CD14-positive monocyte (primary cell): ENCODE measurements at regions not wholly inside any gene's neighbourhood (a gene's known extent, or its start where the extent isn't known, plus 50 kb on each side); places are given as distances from the start of the nearest gene placed in this dataset.

Source experiments
- DNase-seq, 3 donors: peaks; one replicate each; pipeline ENCODE4 v3.0.0-alpha.2; 2011 to 2022
- H2AFZ ChIP-seq: 2 replicates; pipeline ENCODE4 v1.6.0; 2012; ENCODE audit warnings: mild to moderate bottlenecking, low read depth, low read length, inconsistent platforms; ENCODE audit not compliant: insufficient read depth, poor library complexity, severe bottlenecking
- H3K27ac ChIP-seq, 2 donors: 1 replicate in 1 of 2; 2 replicates in 1 of 2; pipeline ENCODE4 v1.5.1; 2012 to 2013; ENCODE audit warnings: low read length in 2 of 2, control low read depth in 1 of 2, inconsistent platforms in 1 of 2, low read depth in 1 of 2, mild to moderate bottlenecking in 1 of 2
- H3K27me3 ChIP-seq, 2 donors: one replicate each; pipeline versions ENCODE4 v1.6.0 to v1.6.1; 2011 to 2013; ENCODE audit warnings: low read length in 2 of 2; ENCODE audit not compliant: control insufficient read depth in 2 of 2, insufficient read depth in 2 of 2
- H3K36me3 ChIP-seq, 2 donors: replicated peaks in 1 of 2; 1 replicate in 1 of 2; 2 replicates in 1 of 2; pipeline versions ENCODE4 v1.5.1 to v1.6.1; 2012 to 2013; ENCODE audit warnings: low read length in 2 of 2, control low read depth in 1 of 2, inconsistent platforms in 1 of 2, mild to moderate bottlenecking in 1 of 2; ENCODE audit not compliant: insufficient read depth in 2 of 2, control insufficient read depth in 1 of 2
- H3K4me1 ChIP-seq, 2 donors: 1 replicate in 1 of 2; 2 replicates in 1 of 2; pipeline versions ENCODE4 v1.5.1 to v1.6.1; 2012 to 2013; ENCODE audit warnings: low read length in 2 of 2, control low read depth in 1 of 2, inconsistent platforms in 1 of 2, mild to moderate bottlenecking in 1 of 2, moderate library complexity in 1 of 2; ENCODE audit not compliant: insufficient read depth in 2 of 2, control insufficient read depth in 1 of 2
- H3K4me2 ChIP-seq: replicated peaks from 2 replicates; pipeline ENCODE3; 2012; ENCODE audit warnings: low read length, moderate library complexity, mild to moderate bottlenecking; ENCODE audit not compliant: poor library complexity, severe bottlenecking; ENCODE audit errors: extremely low read depth
- H3K4me3 ChIP-seq, 3 experiments: fragments of 200-600 bp in 1 of 3; sonication (generic) in 1 of 3; replicated peaks in 1 of 3; 1 replicate in 2 of 3; 2 replicates in 1 of 3; pipeline ENCODE4 v1.5.1; 2011 to 2013; ENCODE audit warnings: low read length in 3 of 3, mild to moderate bottlenecking in 3 of 3, control low read depth in 2 of 3, low read depth in 2 of 3, inconsistent platforms in 1 of 3, moderate library complexity in 1 of 3
- H3K79me2 ChIP-seq: 2 replicates; pipeline ENCODE4 v1.6.0; 2012; ENCODE audit warnings: mild to moderate bottlenecking, control low read depth, inconsistent platforms, low read length, moderate library complexity; ENCODE audit not compliant: insufficient read depth
- H3K9ac ChIP-seq: 2 replicates; pipeline ENCODE4 v1.6.0; 2017; ENCODE audit warnings: low read length, mild to moderate bottlenecking; ENCODE audit not compliant: insufficient read depth, poor library complexity, severe bottlenecking
- H3K9me3 ChIP-seq, 2 donors: replicated peaks in 1 of 2; 1 replicate in 1 of 2; 2 replicates in 1 of 2; pipeline versions ENCODE4 v1.5.1 to v1.6.1; 2012 to 2013; ENCODE audit warnings: low read length in 2 of 2, control low read depth in 1 of 2; ENCODE audit not compliant: control insufficient read depth in 1 of 2, insufficient read depth in 1 of 2
- H4K20me1 ChIP-seq: 2 replicates; pipeline ENCODE4 v1.6.0; 2012; ENCODE audit warnings: mild to moderate bottlenecking, low read length, control low read depth, moderate library complexity; ENCODE audit not compliant: insufficient read depth
- H3K27ac Mint-ChIP-seq, 7 donors: one replicate each; pipeline ENCODE4 v1.8.0; 2020; ENCODE audit warnings: mild to moderate bottlenecking in 7 of 7, mixed read lengths in 7 of 7, moderate library complexity in 6 of 7, inconsistent platforms in 2 of 7
- H3K27me3 Mint-ChIP-seq, 3 donors: one replicate each; pipeline ENCODE4 v1.8.0; 2021 to 2022; ENCODE audit warnings: low read depth in 3 of 3, mild to moderate bottlenecking in 3 of 3, mixed read lengths in 3 of 3, moderate library complexity in 3 of 3, inconsistent platforms in 1 of 3
- H3K36me3 Mint-ChIP-seq, 2 donors: one replicate each; pipeline ENCODE4 v1.8.0; 2020; ENCODE audit warnings: mixed read lengths in 2 of 2, inconsistent platforms in 1 of 2, mild to moderate bottlenecking in 1 of 2
- H3K4me1 Mint-ChIP-seq: one replicate; pipeline ENCODE4 v1.8.0; 2020; ENCODE audit warnings: mild to moderate bottlenecking, mixed read lengths
- H3K4me3 Mint-ChIP-seq, 2 donors: one replicate each; pipeline ENCODE4 v1.8.0; 2020; ENCODE audit warnings: mild to moderate bottlenecking in 2 of 2, mixed read lengths in 2 of 2, moderate library complexity in 1 of 2
- H3K9me3 Mint-ChIP-seq, 7 donors: one replicate each; pipeline ENCODE4 v1.8.0; 2020 to 2022; ENCODE audit warnings: mixed read lengths in 7 of 7, mild to moderate bottlenecking in 6 of 7, moderate library complexity in 6 of 7, inconsistent platforms in 2 of 7
- WGBS: methylation state at CpG from one replicate; pipeline ENCODE4 v1.1.5; 2013; ENCODE audit warnings: missing lambda C conversion rate; ENCODE audit not compliant: insufficient coverage; 5-methylcytosine and 5-hydroxymethylcytosine counted together
- intact Hi-C, 2 donors: fragments of 100-400 bp; cut with micrococcal nuclease; formaldehyde crosslinking; loops; one replicate each; pipeline versions ENCODE4 v1.15.0 to v1.15.1; 2023
- TF ChIP-seq, protein P1 (sequence below): fragments of 200-600 bp; IDR thresholded peaks from one replicate; pipeline ENCODE4 v1.8.0; 2022; ENCODE audit warnings: antibody characterized with exemption, mild to moderate bottlenecking

DNA sequence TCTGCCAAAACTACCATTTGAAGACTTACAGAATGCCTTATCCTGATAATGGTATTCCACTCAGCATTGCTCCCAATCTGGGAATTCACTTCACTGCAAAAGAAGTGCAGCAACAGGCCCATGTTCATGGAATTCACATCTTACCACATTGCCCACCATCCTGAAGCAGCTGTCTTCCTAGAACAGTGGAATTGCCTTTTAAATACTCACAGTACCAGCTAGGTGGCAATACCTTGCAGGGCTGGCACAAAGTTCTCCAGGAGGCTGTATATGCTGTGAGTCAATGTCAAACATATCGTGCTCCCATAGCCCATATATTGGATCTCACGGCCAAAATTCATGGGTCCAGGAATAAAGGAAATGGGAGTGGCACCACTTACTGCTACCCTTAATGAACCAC, 83.8 kb upstream of the PLEKHG7 start:
- Mint-ChIP-seq H3K4me3 (no peak overlapping the region), H3K27ac (no peak overlapping the region), H3K4me1 (peaks cover 3% of the 10 kb centered on the region), H3K9me3 (peaks cover 2 to 8% (median 4%) of the 10 kb centered on the region in 7 donors), H3K36me3 (no peaks in the 10 kb centered on the region), H3K27me3 (no peaks in the 10 kb centered on the region)
- Histone ChIP-seq H3K9ac (no peak overlapping the region), H3K27ac (no peak overlapping the region), H3K27me3 (no peaks in the 10 kb centered on the region), H3K9me3 (no peaks in the 10 kb centered on the region), H3K4me2 (no peak overlapping the region), H3K36me3 (no peaks in the 10 kb centered on the region), H4K20me1 (no peaks in the 10 kb centered on the region), H3K4me1 (no peaks in the 10 kb centered on the region), H3K4me3 (no peak overlapping the region), H2AFZ (no peak overlapping the region), H3K79me2 (no peaks in the 10 kb centered on the region)
- intact Hi-C loops, result no loop called here
- no peak for DNase-seq
- WGBS, result 100% methylated on average over 1 of the region's 2 CpGs
- TF ChIP-seq, protein P1, sequence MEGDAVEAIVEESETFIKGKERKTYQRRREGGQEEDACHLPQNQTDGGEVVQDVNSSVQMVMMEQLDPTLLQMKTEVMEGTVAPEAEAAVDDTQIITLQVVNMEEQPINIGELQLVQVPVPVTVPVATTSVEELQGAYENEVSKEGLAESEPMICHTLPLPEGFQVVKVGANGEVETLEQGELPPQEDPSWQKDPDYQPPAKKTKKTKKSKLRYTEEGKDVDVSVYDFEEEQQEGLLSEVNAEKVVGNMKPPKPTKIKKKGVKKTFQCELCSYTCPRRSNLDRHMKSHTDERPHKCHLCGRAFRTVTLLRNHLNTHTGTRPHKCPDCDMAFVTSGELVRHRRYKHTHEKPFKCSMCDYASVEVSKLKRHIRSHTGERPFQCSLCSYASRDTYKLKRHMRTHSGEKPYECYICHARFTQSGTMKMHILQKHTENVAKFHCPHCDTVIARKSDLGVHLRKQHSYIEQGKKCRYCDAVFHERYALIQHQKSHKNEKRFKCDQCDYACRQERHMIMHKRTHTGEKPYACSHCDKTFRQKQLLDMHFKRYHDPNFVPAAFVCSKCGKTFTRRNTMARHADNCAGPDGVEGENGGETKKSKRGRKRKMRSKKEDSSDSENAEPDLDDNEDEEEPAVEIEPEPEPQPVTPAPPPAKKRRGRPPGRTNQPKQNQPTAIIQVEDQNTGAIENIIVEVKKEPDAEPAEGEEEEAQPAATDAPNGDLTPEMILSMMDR, result no peak

DNA sequence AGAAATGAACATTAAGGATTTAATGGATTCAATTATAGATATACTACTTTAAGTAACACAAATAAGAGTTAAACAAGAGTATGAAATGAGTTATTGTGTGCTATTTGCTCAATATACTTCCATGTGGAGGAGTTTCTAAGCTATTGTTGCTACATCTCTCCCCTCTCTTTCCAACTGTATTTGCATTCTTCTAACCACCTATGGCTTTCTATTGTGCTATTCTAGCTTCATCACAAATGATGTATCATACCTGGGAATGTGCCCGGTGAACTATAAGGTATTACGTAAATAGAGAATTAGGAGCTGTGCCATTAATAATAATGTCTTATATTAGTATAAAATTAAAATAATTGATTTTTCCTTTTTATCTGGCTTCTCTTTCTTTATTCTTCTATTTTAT, 87.1 kb upstream of the PLEKHG7 start:
- H2AFZ ChIP-seq, result no peak overlapping the region
- Mint-ChIP-seq H3K27ac (no peak overlapping the region), H3K27me3 (no peaks in the 10 kb centered on the region), H3K4me1 (peaks cover 3% of the 10 kb centered on the region), H3K36me3 (no peaks in the 10 kb centered on the region), H3K4me3 (no peak overlapping the region), H3K9me3 (peaks cover 0 to 4% (median 0%) of the 10 kb centered on the region in 7 donors)
- no peak for DNase-seq
- no CpG with 5 or more reads among the region's 2 CpGs for WGBS
- no peaks in the 10 kb centered on the region for H3K4me1 ChIP-seq
- H3K27ac ChIP-seq, result no peak overlapping the region
- no peaks in the 10 kb centered on the region for H3K79me2 ChIP-seq
- no peak overlapping the region for H3K4me2 ChIP-seq
- H3K36me3 ChIP-seq, result no peaks in the 10 kb centered on the region
- TF ChIP-seq, protein P1, result no peak
- no peak overlapping the region for H3K9ac ChIP-seq
- H3K9me3 ChIP-seq, result no peaks in the 10 kb centered on the region
- H4K20me1 ChIP-seq, result no peaks in the 10 kb centered on the region
- no peaks in the 10 kb centered on the region for H3K27me3 ChIP-seq
- no peak overlapping the region for H3K4me3 ChIP-seq
- intact Hi-C loops, result no loop called here
